K562 (cell line): ENCODE measurements at regions not wholly inside any gene's neighbourhood (a gene's known extent, or its start where the extent isn't known, plus 50 kb on each side); places are given as distances from the start of the nearest gene placed in this dataset.

ENCODE experiments used
- ATAC-seq: fragments of 200-7000 bp; cut with Tn5 transposase; 3 replicates; pipeline ENCODE4 v1.9.1; 2020; ENCODE audit warnings: moderate library complexity
- BruUV-seq: library from RNA; stranded (reverse); fragments of 400-500 nt; replicated peaks from 2 replicates; lab custom pipeline; 2021; lab: Mats Ljungman, UMichigan
- CTCF ChIA-PET: fragments of 300-600 bp; formaldehyde crosslinking; extraction: SDS; loops from one replicate; lab custom pipeline; 2021; ENCODE audit warnings: low intra/inter-chr PET ratio; lab: Yijun Ruan, JAX
- POLR2A ChIA-PET: fragments of 300-600, 350-650 bp; sonication (Branson Sonifier 250); formaldehyde crosslinking; extraction: SDS; loops from one replicate; lab custom pipeline; 2021; ENCODE audit warnings: antibody characterized with exemption, inconsistent platforms; lab: Yijun Ruan, JAX
- DNase-seq, 4 experiments: peaks; one replicate each; pipeline versions ENCODE4 v3.0.0 to v3.0.0-alpha.2; 2011 to 2018; ENCODE audit warnings: low spot score in 3 of 4, mixed read lengths in 3 of 4; ENCODE audit errors: extremely low read depth in 1 of 4
- FAIRE-seq: peaks from 2 replicates; lab custom pipeline; 2011; peaks lifted over from hg19 to GRCh38; lab: Jason Lieb, UNC
- H2AFZ ChIP-seq: 2 replicates; pipeline ENCODE4 v1.6.0; 2011; ENCODE audit warnings: low read depth, low read length, control low read depth, inconsistent platforms
- H3K27ac ChIP-seq: fragments of 200-600 bp; 3 replicates; pipeline ENCODE4 v1.8.0; 2011; ENCODE audit warnings: low read depth, mild to moderate bottlenecking, control low read depth, inconsistent platforms, low read length, moderate library complexity, mixed read lengths; ENCODE audit errors: extremely low read depth
- H3K27me3 ChIP-seq, 2 experiments: fragments of 300-600 bp in 1 of 2; 2 replicates in 1 of 2; 3 replicates in 1 of 2; pipeline versions ENCODE4 v1.6.0 to v1.8.0; 2011; ENCODE audit warnings: inconsistent platforms in 2 of 2, low read length in 2 of 2, mild to moderate bottlenecking in 1 of 2, mixed read lengths in 1 of 2, moderate library complexity in 1 of 2; ENCODE audit not compliant: control insufficient read depth in 2 of 2, insufficient read depth in 2 of 2
- H3K36me3 ChIP-seq: fragments of 300-600 bp; 3 replicates; pipeline ENCODE4 v1.8.0; 2011; ENCODE audit warnings: mild to moderate bottlenecking, low read length, inconsistent platforms; ENCODE audit not compliant: control insufficient read depth, insufficient read depth
- H3K4me1 ChIP-seq, 2 experiments: fragments of 200-600 bp in 1 of 2; replicated peaks in 1 of 2; 2 replicates in 1 of 2; 3 replicates in 1 of 2; pipeline versions ENCODE4 v1.5.1 to v1.8.0; 2011; ENCODE audit warnings: inconsistent platforms in 2 of 2, low read length in 2 of 2, mild to moderate bottlenecking in 1 of 2, mixed read lengths in 1 of 2, moderate library complexity in 1 of 2; ENCODE audit not compliant: control insufficient read depth in 2 of 2, insufficient read depth in 2 of 2
- H3K4me2 ChIP-seq: 2 replicates; pipeline ENCODE4 v1.6.1; 2011; ENCODE audit warnings: low read length, control low read depth, inconsistent platforms, mixed read lengths; ENCODE audit not compliant: insufficient read depth
- H3K4me3 ChIP-seq: fragments of 200-600 bp; sonication (generic), shearing (Covaris generic); 2 replicates; pipeline ENCODE4 v1.5.1; 2016; ENCODE audit warnings: control low read depth, inconsistent platforms
- H3K79me2 ChIP-seq: fragments of 200-600 bp; 3 replicates; pipeline ENCODE4 v1.8.0; 2011; ENCODE audit warnings: low read length, inconsistent platforms; ENCODE audit not compliant: control insufficient read depth, insufficient read depth
- H3K9ac ChIP-seq, 2 experiments: 2 replicates each; pipeline versions ENCODE4 v1.6.0 to v1.6.1; 2011; ENCODE audit warnings: low read depth in 2 of 2, low read length in 2 of 2, control low read depth in 1 of 2, inconsistent platforms in 1 of 2, mild to moderate bottlenecking in 1 of 2, mixed read lengths in 1 of 2; ENCODE audit not compliant: insufficient read depth in 1 of 2
- H3K9me1 ChIP-seq: one replicate; pipeline ENCODE4 v1.6.0; 2011; ENCODE audit warnings: inconsistent platforms, mild to moderate bottlenecking, low read length, moderate library complexity; ENCODE audit not compliant: control insufficient read depth, insufficient read depth
- H3K9me3 ChIP-seq: replicated peaks from 2 replicates; pipeline ENCODE4 v1.5.1; 2011; ENCODE audit warnings: low read depth, low read length, inconsistent platforms; ENCODE audit not compliant: control insufficient read depth, insufficient read depth
- H4K20me1 ChIP-seq: replicated peaks from 2 replicates; pipeline ENCODE4 v1.6.1; 2011; ENCODE audit warnings: low read length, inconsistent platforms, mixed read lengths; ENCODE audit not compliant: control insufficient read depth, insufficient read depth
- AFF4 ChIP-seq: sonication (generic); formaldehyde crosslinking; IDR thresholded peaks from 2 replicates; pipeline ENCODE4 v1.8.0; 2023; ENCODE audit warnings: mild to moderate bottlenecking, missing genetic modification reagents
- CEBPB ChIP-seq: fragments of 450-650 bp; IDR thresholded peaks from 2 replicates; pipeline ENCODE4 v1.6.1; 2016; ENCODE audit warnings: missing genetic modification characterization, missing compliant biosample characterization
- CEBPG ChIP-seq, 3 experiments: fragments of 200-800 bp in 1 of 3; sonication (Bioruptor generic) in 1 of 3; sonication (generic) in 1 of 3; formaldehyde crosslinking in 1 of 3; IDR thresholded peaks in 2 of 3; conservative IDR thresholded peaks in 1 of 3; 2 replicates each; pipeline versions ENCODE4 v1.6.1 to v1.8.0; 2016 to 2022; ENCODE audit warnings: missing compliant biosample characterization in 2 of 3, missing genetic modification characterization in 2 of 3, mild to moderate bottlenecking in 1 of 3, missing genetic modification reagents in 1 of 3
- CHD4 ChIP-seq: fragments of 200-600 bp; sonication (generic); IDR thresholded peaks from 3 replicates; pipeline ENCODE4 v1.6.1; 2012; ENCODE audit warnings: low read depth, mild to moderate bottlenecking, mixed read lengths, low read length, inconsistent platforms; ENCODE audit not compliant: insufficient read depth, insufficient replicate concordance, poor library complexity, severe bottlenecking
- RAD21 ChIP-seq, 2 experiments: fragments of 250-450 bp in 1 of 2; fragments of 450-650 bp in 1 of 2; sonication (Bioruptor Pico) in 1 of 2; formaldehyde crosslinking in 1 of 2; IDR thresholded peaks in 1 of 2; conservative IDR thresholded peaks in 1 of 2; 2 replicates each; pipeline versions ENCODE4 v1.4.0 to v1.8.0; 2020 to 2022; ENCODE audit warnings: mild to moderate bottlenecking in 2 of 2, moderate library complexity in 1 of 2
- SMC3 ChIP-seq: conservative IDR thresholded peaks from 2 replicates; pipeline ENCODE4 v1.6.1; 2011; ENCODE audit warnings: low read depth, low read length, improper control_type of control experiment; ENCODE audit not compliant: insufficient read depth
- XRCC4 ChIP-seq: IDR thresholded peaks from one replicate; pipeline ENCODE4 v1.6.1; 2011; ENCODE audit not compliant: insufficient read depth, insufficient read length; ENCODE audit errors: extremely low read depth
- WGBS: fragments of 100-300 bp; shearing (Covaris generic); methylation state at CpG from one replicate; pipeline ENCODE4 v1.1.6; 2016; ENCODE audit warnings: low coverage, mixed read lengths; ENCODE audit not compliant: insufficient coverage; ENCODE audit errors: missing lambda C conversion rate; 5-methylcytosine and 5-hydroxymethylcytosine counted together
- in situ Hi-C: fragments of 300-500 bp; cut with MboI; formaldehyde crosslinking; loops from 4 replicates; pipeline ENCODE4 v1.15.0; 2018; ENCODE audit warnings: inconsistent platforms, mixed read lengths
- intact Hi-C: fragments of 100-400 bp; cut with micrococcal nuclease; formaldehyde crosslinking; loops from 2 replicates; pipeline ENCODE4 v1.14.2; 2022
- TF ChIP-seq, protein P1 (sequence below), 3 experiments: IDR thresholded peaks in 2 of 3; conservative IDR thresholded peaks in 1 of 3; 2 replicates each; pipeline ENCODE4 v1.5.1; 2011 to 2012; ENCODE audit warnings: low read length in 3 of 3, mild to moderate bottlenecking in 3 of 3, control low read depth in 2 of 3, improper control_type of control experiment in 1 of 3, inconsistent platforms in 1 of 3, low read depth in 1 of 3, mixed read lengths in 1 of 3, moderate library complexity in 1 of 3; ENCODE audit not compliant: insufficient read depth in 2 of 3

DNA sequence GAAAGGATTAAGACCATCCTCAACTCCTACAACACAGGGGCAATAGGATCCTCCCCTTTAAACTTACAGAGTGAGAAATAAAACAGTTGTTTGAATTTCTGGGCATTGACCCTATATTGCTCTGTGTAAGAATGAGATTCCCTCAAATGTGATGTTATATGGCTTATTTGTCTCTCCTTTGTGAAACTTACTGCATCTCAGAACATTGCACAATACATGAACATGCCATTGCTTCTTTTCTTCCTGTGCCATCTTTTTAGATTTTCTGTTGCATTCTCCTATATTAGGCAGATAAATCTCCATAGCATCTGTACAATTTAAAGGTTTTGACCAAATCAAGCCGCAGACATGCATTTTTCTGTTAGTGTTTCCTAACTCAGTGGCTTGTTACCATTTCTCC, 941.9 kb upstream of the FANCL start:
- H2AFZ ChIP-seq: no peak overlapping the region
- WGBS: 0% methylated on average over 1 of the region's 1 CpG
- BruUV-seq: no TSS peak
- DNase-seq (no peak), FAIRE-seq (no peak), ATAC-seq (no peak)
- no peaks in the 10 kb centered on the region for H3K36me3 ChIP-seq
- intact Hi-C loops: loop anchor here (5.0 to 10.0 kb wide), 2 partner anchors 156 to 608 kb away; no protein-coding TSS in a partner anchor
- H3K27me3 ChIP-seq: no peaks in the 10 kb centered on the region
- TF ChIP-seq CHD4 (no peak), CEBPB (tag) (peak; percentile 58; the same call in 1 of the 2 replicates), CEBPG (CRISPR knock-in tag; IDR thresholded peaks at IDR 0.05) (no peak), CEBPG (tag; conservative IDR thresholded peaks at IDR 0.05 in 1 of 2, IDR thresholded peaks at IDR 0.05 in 1 of 2) (peak in 1 of 2 experiments; percentile 69; a peak in 2 of 4 replicates)
- CTCF ChIA-PET: no interaction called here
- H3K9me1 ChIP-seq: peaks cover 3% of the 10 kb centered on the region
- no peak overlapping the region for H3K4me3 ChIP-seq
- no peaks in the 10 kb centered on the region for H3K79me2 ChIP-seq
- no peak overlapping the region for H3K27ac ChIP-seq
- H3K9me3 ChIP-seq: no peaks in the 10 kb centered on the region
- POLR2A ChIA-PET: no interaction called here
- no peaks in the 10 kb centered on the region for H4K20me1 ChIP-seq
- H3K4me1 ChIP-seq: no peaks in the 10 kb centered on the region; a peak in 1 of 5 replicates
- no peak overlapping the region for H3K9ac ChIP-seq
- no peak overlapping the region for H3K4me2 ChIP-seq
- in situ Hi-C loops: no loop called here

GRCh38 chr2:59182249-59182648, 941.1 kb upstream of the FANCL start:
- no peaks in the 10 kb centered on the region for H3K9me3 ChIP-seq
- H3K27ac ChIP-seq: no peak overlapping the region
- H3K4me3 ChIP-seq: no peak overlapping the region
- intact Hi-C loops (loop anchor here (5.0 to 10.0 kb wide), 2 partner anchors 155 to 607 kb away; no protein-coding TSS in a partner anchor), in situ Hi-C loops (no loop called here)
- H2AFZ ChIP-seq: no peak overlapping the region
- peak; percentile 54 for FAIRE-seq
- H3K27me3 ChIP-seq: no peaks in the 10 kb centered on the region
- no peak overlapping the region for H3K4me2 ChIP-seq
- CTCF ChIA-PET: no interaction called here
- H3K9ac ChIP-seq: no peak overlapping the region
- ATAC-seq: peak; percentile 89
- WGBS: 0% methylated on average over 3 of the region's 3 CpGs
- no peaks in the 10 kb centered on the region for H3K36me3 ChIP-seq
- no peaks in the 10 kb centered on the region for H3K79me2 ChIP-seq
- POLR2A ChIA-PET: interaction anchor here (0.6 kb wide), 1 partner anchor 24 kb away, joined by 3 read pairs; no protein-coding TSS in a partner anchor
- no TSS peak for BruUV-seq
- peaks cover 3% of the 10 kb centered on the region for H3K9me1 ChIP-seq
- no peaks in the 10 kb centered on the region; a peak in 1 of 5 replicates for H3K4me1 ChIP-seq
- DNase-seq: peak; percentile 25 to 54 (median 42)
- H4K20me1 ChIP-seq: no peaks in the 10 kb centered on the region
- TF ChIP-seq XRCC4 (no peak), SMC3 (peak; percentile 27; the same call in 1 of the 2 replicates), RAD21 (CRISPR knock-in tag; conservative IDR thresholded peaks at IDR 0.05 in 1 of 2, IDR thresholded peaks at IDR 0.05 in 1 of 2) (peak; percentile 48 to 63), AFF4 (CRISPR knock-in tag) (no peak)
- TF ChIP-seq, protein P1, sequence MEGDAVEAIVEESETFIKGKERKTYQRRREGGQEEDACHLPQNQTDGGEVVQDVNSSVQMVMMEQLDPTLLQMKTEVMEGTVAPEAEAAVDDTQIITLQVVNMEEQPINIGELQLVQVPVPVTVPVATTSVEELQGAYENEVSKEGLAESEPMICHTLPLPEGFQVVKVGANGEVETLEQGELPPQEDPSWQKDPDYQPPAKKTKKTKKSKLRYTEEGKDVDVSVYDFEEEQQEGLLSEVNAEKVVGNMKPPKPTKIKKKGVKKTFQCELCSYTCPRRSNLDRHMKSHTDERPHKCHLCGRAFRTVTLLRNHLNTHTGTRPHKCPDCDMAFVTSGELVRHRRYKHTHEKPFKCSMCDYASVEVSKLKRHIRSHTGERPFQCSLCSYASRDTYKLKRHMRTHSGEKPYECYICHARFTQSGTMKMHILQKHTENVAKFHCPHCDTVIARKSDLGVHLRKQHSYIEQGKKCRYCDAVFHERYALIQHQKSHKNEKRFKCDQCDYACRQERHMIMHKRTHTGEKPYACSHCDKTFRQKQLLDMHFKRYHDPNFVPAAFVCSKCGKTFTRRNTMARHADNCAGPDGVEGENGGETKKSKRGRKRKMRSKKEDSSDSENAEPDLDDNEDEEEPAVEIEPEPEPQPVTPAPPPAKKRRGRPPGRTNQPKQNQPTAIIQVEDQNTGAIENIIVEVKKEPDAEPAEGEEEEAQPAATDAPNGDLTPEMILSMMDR (IDR thresholded peaks at IDR 0.05 in 2 of 3, conservative IDR thresholded peaks at IDR 0.05 in 1 of 3; ENCODE audit: insufficient read depth in 2 of 3, low read depth in 1 of 3, low read length in 3 of 3): peak; percentile 47 to 61 (median 60)
